Inferior parietal cortex (tissue), 1 donor: ENCODE measurements at regions not wholly inside any gene's neighbourhood (a gene's known extent, or its start where the extent isn't known, plus 50 kb on each side); places are given as distances from the start of the nearest gene placed in this dataset.
"Not testable (repeated sequence)": the region's sequence is repeated elsewhere in the genome, so short reads cannot be mapped to it uniquely, and the experiment has no call there.

Experiments used
- DNase-seq: peaks from one replicate; pipeline ENCODE4 v3.0.0-alpha.2; 2016; ENCODE audit errors: extremely low spot score

- no peak for DNase-seq
Measured at GRCh38 chr12:13440844-13441243, 244.3 kb downstream of the EMP1 start.

DNA sequence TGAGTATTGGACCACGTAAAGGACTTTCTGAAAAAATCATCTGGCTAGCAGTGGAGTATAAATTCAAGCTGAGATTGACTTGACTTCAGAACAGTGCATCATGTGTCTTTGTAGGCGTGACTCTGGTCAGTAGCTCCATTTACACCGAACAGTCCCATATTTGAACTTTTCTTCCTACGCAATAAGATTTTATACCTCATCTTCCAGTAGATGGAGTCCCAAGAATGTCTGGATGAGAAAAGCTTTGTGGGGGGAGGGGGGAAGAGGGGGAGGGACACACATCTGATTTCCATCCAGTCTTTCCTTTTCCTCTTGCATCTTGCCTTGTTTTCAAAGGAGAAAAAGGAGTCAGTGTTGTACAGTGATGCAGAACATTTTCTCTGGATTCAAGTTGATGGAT lies 241.0 kb downstream of the EMP1 start:
- DNase-seq: no peak

GRCh38 chr12:13436696-13437391 lies 240.3 kb downstream of the EMP1 start:
- no peak for DNase-seq

GRCh38 chr12:13436182-13436581 lies 239.7 kb downstream of the EMP1 start:
- DNase-seq: no peak

- no peak for DNase-seq
Measured at GRCh38 chr12:13435235-13435933, 238.9 kb downstream of the EMP1 start.

- no peak for DNase-seq
Measured at GRCh38 chr12:13433768-13434167, 237.2 kb downstream of the EMP1 start.

DNA sequence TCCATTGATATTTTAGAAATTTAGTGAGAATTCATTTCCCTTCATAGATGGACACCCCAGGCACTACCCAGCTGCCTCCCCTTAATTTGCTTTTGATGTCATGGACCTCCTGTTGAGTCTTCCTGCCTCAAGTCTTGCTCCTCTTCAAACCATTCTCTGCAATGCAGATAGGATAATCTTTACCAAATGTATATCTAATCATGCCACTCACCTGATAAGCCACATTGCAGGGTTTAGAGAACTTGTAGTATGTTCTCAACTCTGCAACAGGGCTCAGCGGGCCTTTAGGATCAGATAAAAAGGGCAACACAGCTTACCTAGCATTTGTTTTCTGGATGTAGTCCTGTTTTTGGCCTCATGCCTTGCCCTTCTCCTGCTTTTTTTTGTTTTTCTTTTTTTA lies 234.5 kb downstream of the EMP1 start:
- DNase-seq: no peak

DNA sequence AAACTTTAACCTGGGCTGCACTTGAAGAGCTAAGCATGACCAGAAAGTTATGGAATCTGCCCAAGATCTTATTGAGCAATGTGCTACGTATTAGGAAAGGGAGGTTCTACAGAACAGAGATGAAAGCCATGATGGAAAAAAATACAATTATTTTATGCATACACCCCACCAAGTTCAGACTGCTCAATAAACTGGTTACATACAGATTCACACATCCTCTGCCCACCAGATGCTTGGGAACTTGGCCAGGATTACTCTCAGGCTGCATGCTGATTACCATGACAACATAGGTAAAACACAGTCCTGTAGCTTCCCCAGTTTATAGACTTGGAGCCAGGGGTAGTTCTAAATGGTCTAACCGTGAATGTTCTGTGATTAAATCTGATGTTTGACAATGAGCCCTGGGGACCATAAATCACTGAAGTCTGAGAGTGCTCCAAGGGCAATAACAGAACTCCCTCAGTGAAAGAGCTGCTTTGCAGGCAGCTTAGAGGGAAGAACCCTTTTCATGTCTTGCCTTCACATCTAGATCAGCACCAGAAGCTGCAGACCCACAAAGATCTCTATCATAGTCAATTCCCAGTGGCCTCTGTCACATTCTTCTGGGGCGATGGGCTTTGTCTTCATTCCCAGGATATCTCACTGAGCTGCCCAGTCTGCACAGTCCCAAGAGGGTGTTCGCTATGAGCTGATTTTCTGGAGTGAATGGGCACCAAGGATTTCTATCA lies 232.2 kb downstream of the EMP1 start:
- DNase-seq: no peak

DNA sequence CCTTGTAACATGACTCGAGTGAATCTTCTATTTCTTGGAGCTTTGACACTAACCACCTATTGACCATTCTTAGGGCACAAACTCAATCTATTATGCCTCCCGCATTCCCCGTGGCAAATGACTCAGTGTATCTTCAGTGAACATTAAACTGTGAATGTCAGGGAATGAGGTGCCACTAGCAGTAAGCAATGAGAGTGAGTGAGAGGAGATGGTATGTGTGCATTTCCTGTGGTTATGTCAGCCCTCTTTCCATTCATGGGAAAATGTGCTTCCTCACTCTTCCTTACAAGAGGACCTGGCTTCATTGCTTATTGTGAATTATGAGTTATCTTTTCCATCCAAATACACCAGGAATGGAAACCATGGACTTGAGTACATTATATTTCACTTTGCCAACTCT lies 229.2 kb downstream of the EMP1 start:
- no peak for DNase-seq

GRCh38 chr12:13422291-13422690 lies 225.8 kb downstream of the EMP1 start:
- DNase-seq: no peak

DNA sequence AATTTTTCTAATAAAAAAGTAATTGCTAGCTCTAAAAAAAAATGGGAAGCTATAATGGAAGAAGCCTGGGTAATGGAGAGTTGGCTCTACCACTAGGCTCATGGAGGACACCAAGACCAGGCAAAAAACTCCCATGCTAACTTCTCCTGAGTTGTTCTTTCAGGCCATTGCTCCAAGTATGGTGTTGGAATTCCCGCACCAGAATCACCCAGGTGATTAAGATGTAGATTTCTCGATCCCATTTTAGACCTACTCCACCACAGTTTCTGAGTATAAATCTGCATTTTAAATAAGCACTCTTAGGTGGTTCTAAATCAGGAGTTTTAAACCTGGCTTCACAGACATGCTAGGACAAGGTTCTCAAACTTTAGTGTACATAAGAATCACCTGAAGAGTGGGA lies 221.0 kb downstream of the EMP1 start:
- DNase-seq: no peak

DNA sequence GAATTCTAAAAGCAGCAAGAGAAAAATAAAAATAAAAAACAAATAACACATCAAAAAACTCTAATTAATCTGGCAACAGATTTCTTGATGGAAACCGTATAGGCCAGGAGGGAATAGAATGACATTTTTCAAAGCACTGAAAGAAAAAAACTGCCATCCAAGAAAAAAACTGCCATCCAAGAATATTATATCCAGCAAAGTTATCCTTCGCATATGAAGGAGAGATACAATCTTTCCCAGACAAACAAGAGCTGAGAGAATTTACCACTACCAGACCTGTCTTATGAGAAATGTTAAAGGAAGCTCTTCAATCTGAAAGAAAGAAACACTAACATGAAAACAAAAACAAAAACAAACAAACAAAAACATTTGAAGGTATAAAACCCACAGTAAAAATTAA lies 214.8 kb downstream of the EMP1 start:
- DNase-seq: no peak

GRCh38 chr12:13405961-13406703 lies 209.6 kb downstream of the EMP1 start:
- no peak for DNase-seq

DNA sequence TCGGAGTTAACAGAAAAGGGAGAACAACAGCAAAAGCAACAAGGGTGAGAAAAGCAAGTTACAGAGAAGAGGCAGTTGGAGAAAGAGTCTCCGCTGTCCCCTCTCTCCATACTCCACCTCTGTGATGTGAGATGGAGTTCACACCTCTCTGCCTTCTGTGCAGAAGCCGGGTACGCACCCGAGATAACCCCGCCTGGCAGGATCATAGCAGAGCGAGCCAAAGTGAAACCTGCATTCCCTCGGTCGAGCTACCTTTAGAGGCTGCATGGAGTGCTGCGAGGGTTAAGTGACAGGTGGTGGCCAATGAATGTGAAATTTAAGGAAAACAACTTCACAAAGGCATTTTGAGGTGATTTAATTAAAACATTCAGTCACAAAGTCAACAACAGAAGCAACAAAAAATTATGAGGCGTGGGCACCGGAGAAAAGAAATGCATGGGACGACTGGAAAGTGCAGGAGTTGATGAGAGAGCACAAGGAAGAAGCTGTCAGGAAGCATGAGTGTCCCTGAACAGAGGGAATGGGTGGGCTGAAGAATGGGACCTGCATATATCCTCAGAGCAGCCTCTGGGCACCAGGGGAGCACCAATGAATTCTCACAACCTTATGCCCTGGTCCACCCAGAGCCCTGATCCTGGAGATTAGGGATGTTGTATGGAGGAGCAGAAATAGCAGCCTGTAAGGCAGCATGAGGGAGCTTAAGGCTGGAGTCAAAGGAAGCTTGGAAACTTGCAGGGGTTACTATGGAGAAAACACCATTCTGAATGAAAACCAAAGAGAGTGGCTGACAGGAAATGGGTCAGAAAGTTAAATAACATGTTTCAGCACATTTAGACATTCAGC lies 208.3 kb downstream of the EMP1 start:
- no peak for DNase-seq

DNA sequence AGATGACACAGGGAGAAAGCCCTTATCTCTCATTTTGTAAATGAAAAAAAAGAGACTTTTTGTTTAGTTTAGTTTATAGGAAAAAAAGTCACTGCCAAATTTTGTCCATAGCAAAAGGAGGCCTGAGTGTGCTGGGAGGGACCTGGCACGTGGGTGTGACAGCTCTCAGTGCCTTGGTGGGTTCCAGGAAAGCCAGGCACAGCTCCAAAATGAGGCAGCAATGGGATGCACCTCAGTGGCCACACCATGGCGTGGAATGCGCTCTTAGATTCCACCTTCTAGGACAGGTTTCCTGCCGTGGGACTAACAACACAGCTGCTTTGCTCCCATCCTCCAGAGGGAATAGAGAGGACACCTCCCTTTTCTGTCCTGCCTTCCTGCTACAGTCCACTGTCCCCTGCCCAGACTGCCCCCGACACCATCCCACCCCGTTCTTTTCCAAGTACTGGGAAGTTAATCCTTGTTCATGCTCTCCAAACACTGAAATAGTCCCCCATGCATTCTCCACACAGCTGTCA lies 207.6 kb downstream of the EMP1 start:
- DNase-seq: no peak

DNA sequence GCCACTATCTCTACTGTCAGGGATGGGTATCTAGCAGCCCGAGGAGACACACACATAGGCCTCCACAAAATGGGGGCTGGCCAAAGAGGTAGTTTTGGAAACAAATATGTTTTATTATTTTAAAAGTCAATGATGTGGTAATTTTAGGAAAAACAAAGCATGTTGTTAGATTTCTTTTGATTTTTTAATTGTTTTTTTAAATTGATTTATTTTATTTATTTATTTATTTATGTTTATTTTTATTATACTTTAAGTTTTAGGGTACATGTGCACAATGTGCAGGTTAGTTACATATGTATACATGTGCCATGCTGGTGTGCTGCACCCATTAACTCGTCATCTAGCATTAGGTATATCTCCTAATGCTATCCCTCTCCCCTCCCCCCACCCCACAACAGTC lies 194.8 kb downstream of the EMP1 start:
- DNase-seq: not testable (repeated sequence)

DNA sequence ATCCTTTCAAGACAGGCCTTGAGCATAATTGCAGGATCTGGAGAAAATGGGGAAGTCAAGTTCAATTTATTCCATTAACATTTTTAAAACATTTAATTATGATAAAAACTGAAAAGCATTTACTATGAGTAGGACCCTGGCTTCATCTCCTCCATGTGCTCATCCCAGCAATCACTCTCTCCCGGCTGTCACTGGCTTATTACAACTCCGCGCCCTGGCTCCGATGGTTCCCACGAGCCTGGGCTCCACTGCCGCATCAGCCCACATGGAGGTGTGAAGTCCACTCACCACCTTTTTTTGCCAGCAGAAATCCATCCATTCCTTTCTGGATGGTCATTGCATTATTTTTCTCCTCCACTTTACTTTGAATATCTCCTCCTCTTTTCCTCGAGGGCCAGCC lies 194.4 kb downstream of the EMP1 start:
- no peak for DNase-seq

DNA sequence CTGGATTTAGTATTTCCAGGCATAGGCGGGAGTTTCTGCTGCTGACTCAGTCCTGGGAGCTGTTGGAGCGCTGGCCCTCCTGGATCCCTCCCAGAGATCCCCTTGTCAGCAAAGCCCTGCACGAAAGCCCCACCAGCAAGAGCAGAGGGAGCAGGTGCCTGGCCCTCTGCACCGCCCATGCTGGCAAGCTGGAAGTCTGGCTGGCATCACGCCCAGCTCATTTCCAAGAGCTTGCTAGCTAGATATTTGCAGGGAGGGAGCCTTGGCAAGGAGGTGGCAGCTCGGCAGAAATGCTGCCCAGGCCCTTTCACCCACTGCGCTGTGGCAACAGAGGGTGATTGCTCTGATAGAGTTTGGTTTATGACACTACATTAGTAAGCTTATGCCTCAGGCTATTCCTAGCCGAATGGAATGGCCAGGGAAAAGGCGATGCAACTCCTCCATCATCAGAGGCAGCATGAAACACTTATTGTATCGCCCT lies 193.9 kb downstream of the EMP1 start:
- DNase-seq: peak; percentile 81

- DNase-seq: no peak
Measured at GRCh38 chr12:13387101-13387500, 190.6 kb downstream of the EMP1 start.

GRCh38 chr12:13386323-13387039 lies 190.0 kb downstream of the EMP1 start:
- no peak for DNase-seq
